Endothelial cell of umbilical vein (primary cell): ENCODE measurements at regions not wholly inside any gene's neighbourhood (a gene's known extent, or its start where the extent isn't known, plus 50 kb on each side); places are given as distances from the start of the nearest gene placed in this dataset.

Experiments used
- BruUV-seq: library from RNA; stranded (reverse); fragments of 400-500 nt; replicated peaks from 2 replicates; lab custom pipeline; 2021; lab: Mats Ljungman, UMichigan
- CTCF ChIA-PET: fragments of 300-600, 350-600 bp; sonication (Branson Sonifier 250); formaldehyde crosslinking; loops from one replicate; lab custom pipeline; 2021; ENCODE audit warnings: antibody characterized with exemption, inconsistent platforms; lab: Charles Lee
- POLR2A ChIA-PET: fragments of 300-600, 350-600 bp; sonication (Branson Sonifier 250); formaldehyde crosslinking; loops from one replicate; lab custom pipeline; 2021; ENCODE audit warnings: antibody characterized with exemption, inconsistent platforms; lab: Charles Lee
- DNase-seq: peaks from one replicate; pipeline ENCODE4 v3.0.0-alpha.2; 2011; ENCODE audit warnings: low read depth, low spot score
- FAIRE-seq: peaks from 2 replicates; lab custom pipeline; 2011; peaks lifted over from hg19 to GRCh38; lab: Jason Lieb, UNC
- H2AFZ ChIP-seq: 2 replicates; pipeline ENCODE4 v1.6.0; 2012; ENCODE audit warnings: low read depth, low read length, control low read depth, inconsistent platforms
- H3K27ac ChIP-seq: 2 replicates; pipeline ENCODE4 v1.5.1; 2011; ENCODE audit warnings: low read depth, mild to moderate bottlenecking, control low read depth, low read length, moderate library complexity; ENCODE audit not compliant: insufficient read depth
- H3K27me3 ChIP-seq, 2 experiments: 2 replicates each; pipeline versions ENCODE4 v1.6.0 to v1.6.1; 2011; ENCODE audit warnings: low read length in 2 of 2, mixed read lengths in 1 of 2; ENCODE audit not compliant: control insufficient read depth in 2 of 2, insufficient read depth in 2 of 2
- H3K36me3 ChIP-seq, 2 experiments: 2 replicates in 1 of 2; 3 replicates in 1 of 2; pipeline ENCODE4 v1.5.1; 2011; ENCODE audit warnings: low read length in 2 of 2, mild to moderate bottlenecking in 1 of 2, moderate library complexity in 1 of 2; ENCODE audit not compliant: control insufficient read depth in 2 of 2, insufficient read depth in 2 of 2; ENCODE audit errors: extremely low read depth in 1 of 2
- H3K4me1 ChIP-seq: 3 replicates; pipeline ENCODE4 v1.5.1; 2011; ENCODE audit warnings: mild to moderate bottlenecking, low read length; ENCODE audit not compliant: control insufficient read depth, insufficient read depth; ENCODE audit errors: extremely low read depth
- H3K4me2 ChIP-seq: 2 replicates; pipeline ENCODE4 v1.6.1; 2011; ENCODE audit warnings: low read length, control low read depth, mixed read lengths; ENCODE audit not compliant: insufficient read depth
- H3K4me3 ChIP-seq, 3 experiments: fragments of 200-600 bp in 1 of 3; sonication (generic), shearing (Covaris generic) in 1 of 3; replicated peaks in 1 of 3; 2 replicates each; pipeline ENCODE4 v1.5.1; 2011 to 2016; ENCODE audit warnings: control low read depth in 3 of 3, low read length in 3 of 3, mild to moderate bottlenecking in 2 of 3, inconsistent platforms in 1 of 3, low read depth in 1 of 3, moderate library complexity in 1 of 3; ENCODE audit not compliant: insufficient read depth in 1 of 3
- H3K79me2 ChIP-seq: 2 replicates; pipeline ENCODE4 v1.6.0; 2012; ENCODE audit warnings: low read length, inconsistent platforms; ENCODE audit not compliant: control insufficient read depth, insufficient read depth
- H3K9ac ChIP-seq: replicated peaks from 2 replicates; pipeline ENCODE3; 2011; ENCODE audit warnings: low read length, control low read depth; ENCODE audit not compliant: insufficient read depth; ENCODE audit errors: extremely low read depth
- H3K9me1 ChIP-seq: replicated peaks from 3 replicates; pipeline ENCODE4 v1.6.0; 2011; ENCODE audit warnings: mild to moderate bottlenecking, low read length; ENCODE audit not compliant: control insufficient read depth, insufficient read depth; ENCODE audit errors: extremely low read depth
- H3K9me3 ChIP-seq: replicated peaks from 2 replicates; pipeline ENCODE4 v1.5.1; 2012; ENCODE audit warnings: low read length, inconsistent platforms; ENCODE audit not compliant: control insufficient read depth, insufficient read depth
- H4K20me1 ChIP-seq: replicated peaks from 2 replicates; pipeline ENCODE3; 2011; ENCODE audit warnings: mild to moderate bottlenecking, low read length; ENCODE audit not compliant: control insufficient read depth, insufficient read depth; ENCODE audit errors: extremely low read depth
- EZH2 ChIP-seq: IDR thresholded peaks from 2 replicates; pipeline ENCODE4 v1.6.1; 2012; ENCODE audit warnings: borderline replicate concordance, low read depth, mild to moderate bottlenecking, moderate library complexity, low read length, inconsistent platforms; ENCODE audit not compliant: severe bottlenecking
- FOS ChIP-seq: IDR thresholded peaks from 2 replicates; pipeline ENCODE4 v1.6.1; 2011; ENCODE audit warnings: mild to moderate bottlenecking, low read length, moderate library complexity, borderline replicate concordance; ENCODE audit not compliant: insufficient read depth
- GATA2 ChIP-seq: IDR thresholded peaks from 2 replicates; pipeline ENCODE4 v1.7.0; 2011; ENCODE audit warnings: low read depth, mild to moderate bottlenecking, moderate library complexity, mixed read lengths, low read length; ENCODE audit not compliant: insufficient read length, insufficient read depth
- JUN ChIP-seq: IDR thresholded peaks from 2 replicates; pipeline ENCODE4 v1.6.1; 2011; ENCODE audit warnings: borderline replicate concordance, low read depth; ENCODE audit not compliant: insufficient read length, insufficient read depth
- MYC ChIP-seq: IDR thresholded peaks from one replicate; pipeline ENCODE4 v1.6.1; 2011; ENCODE audit warnings: mild to moderate bottlenecking, low read depth, low read length
- POLR2A ChIP-seq: IDR thresholded peaks from 2 replicates; pipeline ENCODE4 v1.6.1; 2012; ENCODE audit warnings: low read depth, mild to moderate bottlenecking, control low read depth, low read length
- POLR2AphosphoS5 ChIP-seq: IDR thresholded peaks from 2 replicates; pipeline ENCODE4 v1.6.1; 2012; ENCODE audit warnings: low read depth, mild to moderate bottlenecking, control low read depth, low read length, moderate library complexity; ENCODE audit not compliant: insufficient read depth
- dilution Hi-C: fragments of 300-500 bp; cut with MboI; formaldehyde crosslinking; loops from one replicate; pipeline ENCODE4 v1.15.0; 2019; ENCODE audit warnings: low sequenced_read_pairs; ENCODE audit not compliant: extremely low pct_ligation_motif_present
- intact Hi-C: fragments of 100-400 bp; cut with micrococcal nuclease; formaldehyde crosslinking; loops from one replicate; pipeline ENCODE4 v1.10.0; 2022
- TF ChIP-seq, protein P1 (sequence below), 2 donors: IDR thresholded peaks; 1 replicate in 1 of 2; 2 replicates in 1 of 2; pipeline ENCODE4 v1.5.1; 2011; ENCODE audit warnings: low read length in 2 of 2, mild to moderate bottlenecking in 2 of 2, moderate library complexity in 2 of 2, control low read depth in 1 of 2, inconsistent platforms in 1 of 2, low read depth in 1 of 2; ENCODE audit not compliant: insufficient read depth in 1 of 2; ENCODE audit errors: extremely low read depth in 1 of 2
- TF ChIP-seq, protein P2 (sequence below): IDR thresholded peaks from 2 replicates; pipeline ENCODE4 v1.6.1; 2011; ENCODE audit not compliant: insufficient read depth, insufficient read length

DNA sequence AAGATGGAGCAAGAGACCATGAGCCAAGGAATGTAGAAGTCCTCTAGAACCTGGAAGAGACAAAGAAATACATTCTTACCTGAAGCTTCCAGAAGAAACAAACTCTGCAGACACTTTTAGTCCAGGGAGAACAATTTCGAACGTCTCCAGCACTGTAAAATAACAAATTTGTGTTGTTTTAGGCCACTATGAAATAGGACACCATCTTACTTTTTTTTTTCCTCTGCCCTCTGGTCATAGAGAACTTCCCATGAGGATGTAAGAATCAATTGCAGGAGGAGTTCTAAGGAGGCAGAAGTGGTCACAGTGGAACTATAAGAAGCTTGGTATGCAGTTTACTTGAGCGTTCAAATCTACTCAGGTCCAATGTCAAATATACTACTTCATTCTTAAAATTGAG lies 1295.9 kb downstream of the ZPLD1 start:
- no peak overlapping the region for H3K4me2 ChIP-seq
- TF ChIP-seq, protein P1, sequence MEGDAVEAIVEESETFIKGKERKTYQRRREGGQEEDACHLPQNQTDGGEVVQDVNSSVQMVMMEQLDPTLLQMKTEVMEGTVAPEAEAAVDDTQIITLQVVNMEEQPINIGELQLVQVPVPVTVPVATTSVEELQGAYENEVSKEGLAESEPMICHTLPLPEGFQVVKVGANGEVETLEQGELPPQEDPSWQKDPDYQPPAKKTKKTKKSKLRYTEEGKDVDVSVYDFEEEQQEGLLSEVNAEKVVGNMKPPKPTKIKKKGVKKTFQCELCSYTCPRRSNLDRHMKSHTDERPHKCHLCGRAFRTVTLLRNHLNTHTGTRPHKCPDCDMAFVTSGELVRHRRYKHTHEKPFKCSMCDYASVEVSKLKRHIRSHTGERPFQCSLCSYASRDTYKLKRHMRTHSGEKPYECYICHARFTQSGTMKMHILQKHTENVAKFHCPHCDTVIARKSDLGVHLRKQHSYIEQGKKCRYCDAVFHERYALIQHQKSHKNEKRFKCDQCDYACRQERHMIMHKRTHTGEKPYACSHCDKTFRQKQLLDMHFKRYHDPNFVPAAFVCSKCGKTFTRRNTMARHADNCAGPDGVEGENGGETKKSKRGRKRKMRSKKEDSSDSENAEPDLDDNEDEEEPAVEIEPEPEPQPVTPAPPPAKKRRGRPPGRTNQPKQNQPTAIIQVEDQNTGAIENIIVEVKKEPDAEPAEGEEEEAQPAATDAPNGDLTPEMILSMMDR (IDR thresholded peaks at IDR 0.05; ENCODE audit: extremely low read depth in 1 of 2, insufficient read depth in 1 of 2, low read depth in 1 of 2, low read length in 2 of 2) = no peak
- TF ChIP-seq, protein P2, sequence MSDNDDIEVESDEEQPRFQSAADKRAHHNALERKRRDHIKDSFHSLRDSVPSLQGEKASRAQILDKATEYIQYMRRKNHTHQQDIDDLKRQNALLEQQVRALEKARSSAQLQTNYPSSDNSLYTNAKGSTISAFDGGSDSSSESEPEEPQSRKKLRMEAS = no peak
- TF ChIP-seq POLR2A = no peak
- no peak for TF ChIP-seq JUN
- TF ChIP-seq MYC = no peak
- no peak for TF ChIP-seq GATA2
- TF ChIP-seq FOS = no peak
- no peak for TF ChIP-seq POLR2AphosphoS5
- TF ChIP-seq EZH2 = no peak
- dilution Hi-C loops = no loop called here
- H3K27me3 ChIP-seq = no peaks in the 10 kb centered on the region
- H3K4me1 ChIP-seq = no peaks in the 10 kb centered on the region
- no peak overlapping the region for H3K4me3 ChIP-seq
- H3K79me2 ChIP-seq = no peaks in the 10 kb centered on the region
- no TSS peak for BruUV-seq
- H3K9me3 ChIP-seq = no peaks in the 10 kb centered on the region
- ChIA-PET POLR2A (no interaction called here), CTCF (no interaction called here)
- DNase-seq (no peak), FAIRE-seq (no peak)
- H3K36me3 ChIP-seq = no peaks in the 10 kb centered on the region
- intact Hi-C loops = no loop called here
- no peak overlapping the region for H3K27ac ChIP-seq
- no peaks in the 10 kb centered on the region for H4K20me1 ChIP-seq
- no peak overlapping the region for H3K9ac ChIP-seq
- H3K9me1 ChIP-seq = no peaks in the 10 kb centered on the region
- no peak overlapping the region for H2AFZ ChIP-seq
